Fibroblast of skin of left quadriceps (primary cell): ENCODE measurements at regions not wholly inside any gene's neighbourhood (a gene's known extent, or its start where the extent isn't known, plus 50 kb on each side); places are given as distances from the start of the nearest gene placed in this dataset.
"Not testable (repeated sequence)": the region's sequence is repeated elsewhere in the genome, so short reads cannot be mapped to it uniquely, and the experiment has no call there.

Experiments
- DNase-seq, 2 experiments: peaks; one replicate each; pipeline ENCODE4 v3.0.0-alpha.2; 2013; ENCODE audit warnings: low read depth in 2 of 2

- DNase-seq, result no peak
Measured at GRCh38 chr2:40043641-40044040, 264.6 kb upstream of the THUMPD2 start.

GRCh38 chr2:40043191-40043590, 264.1 kb upstream of the THUMPD2 start:
- DNase-seq, result no peak

- DNase-seq, result peak; percentile 60 to 62
Measured at GRCh38 chr2:40041422-40042382, 262.6 kb upstream of the THUMPD2 start.

- DNase-seq, result peak in 1 of 2 experiments; percentile 28
Measured at GRCh38 chr2:40039549-40039948, 260.5 kb upstream of the THUMPD2 start.

- DNase-seq, result no peak
Measured at GRCh38 chr2:40038646-40039045, 259.6 kb upstream of the THUMPD2 start.

- DNase-seq, result no peak
Measured at GRCh38 chr2:40037303-40037702, 258.2 kb upstream of the THUMPD2 start.

GRCh38 chr2:40036241-40036640, 257.2 kb upstream of the THUMPD2 start:
- DNase-seq, result no peak

- DNase-seq, result no peak
Measured at GRCh38 chr2:40034801-40035200, 255.7 kb upstream of the THUMPD2 start.

- DNase-seq, result no peak
Measured at GRCh38 chr2:40034198-40034597, 255.1 kb upstream of the THUMPD2 start.

GRCh38 chr2:40033781-40034180, 254.7 kb upstream of the THUMPD2 start:
- no peak for DNase-seq

GRCh38 chr2:40032650-40033319, 253.7 kb upstream of the THUMPD2 start:
- peak; percentile 79 to 82 for DNase-seq

GRCh38 chr2:40030456-40030975, 251.5 kb upstream of the THUMPD2 start:
- DNase-seq, result no peak

- no peak for DNase-seq
Measured at GRCh38 chr2:40028792-40029488, 249.9 kb upstream of the THUMPD2 start.

- DNase-seq, result peak in 1 of 2 experiments; percentile 56
Measured at GRCh38 chr2:40027968-40028367, 248.9 kb upstream of the THUMPD2 start.

GRCh38 chr2:40025276-40025675, 246.2 kb upstream of the THUMPD2 start:
- DNase-seq, result not testable (repeated sequence)

GRCh38 chr2:40020997-40021396, 241.9 kb upstream of the THUMPD2 start:
- no peak for DNase-seq

- no peak for DNase-seq
Measured at GRCh38 chr2:40016151-40016885, 237.3 kb upstream of the THUMPD2 start.

- DNase-seq, result not testable (repeated sequence)
Measured at GRCh38 chr2:40013962-40014361, 234.9 kb upstream of the THUMPD2 start.

GRCh38 chr2:40004336-40004735, 225.3 kb upstream of the THUMPD2 start:
- no peak for DNase-seq

GRCh38 chr2:40002339-40002738, 223.3 kb upstream of the THUMPD2 start:
- DNase-seq, result no peak

- no peak for DNase-seq
Measured at GRCh38 chr2:39999864-40000263, 220.8 kb upstream of the THUMPD2 start.
